HG02981 (cell line): ENCODE measurements at regions not wholly inside any gene's neighbourhood (a gene's known extent, or its start where the extent isn't known, plus 50 kb on each side); places are given as distances from the start of the nearest gene placed in this dataset.

Source experiments
- ATAC-seq: cut with Tn5 transposase; IDR thresholded peaks from one replicate; pipeline ENCODE4 v1.9.1; 2021; ENCODE audit warnings: mild to moderate bottlenecking, moderate library complexity; ENCODE audit not compliant: unreplicated experiment

GRCh38 chr3:88535563-88535962, 385.8 kb downstream of the C3orf38 start:
- ATAC-seq = no peak

- no peak for ATAC-seq
Observed at GRCh38 chr3:88542916-88543315, 393.2 kb downstream of the C3orf38 start.

GRCh38 chr3:88572450-88572849, 422.7 kb downstream of the C3orf38 start:
- no peak for ATAC-seq

- ATAC-seq = no peak
Observed at GRCh38 chr3:88573472-88573871, 423.7 kb downstream of the C3orf38 start.

- no peak for ATAC-seq
Observed at GRCh38 chr3:88574146-88574545, 424.4 kb downstream of the C3orf38 start.

GRCh38 chr3:88584451-88584850, 434.7 kb downstream of the C3orf38 start:
- no peak for ATAC-seq

GRCh38 chr3:88586121-88586640, 436.4 kb downstream of the C3orf38 start:
- no peak for ATAC-seq

GRCh38 chr3:88589138-88589537, 439.4 kb downstream of the C3orf38 start:
- no peak for ATAC-seq

GRCh38 chr3:88595026-88595425, 445.3 kb downstream of the C3orf38 start:
- ATAC-seq = no peak

GRCh38 chr3:88596451-88596850, 446.7 kb downstream of the C3orf38 start:
- ATAC-seq = no peak

- no peak for ATAC-seq
Observed at GRCh38 chr3:88610820-88611219, 461.1 kb downstream of the C3orf38 start.

- no peak for ATAC-seq
Observed at GRCh38 chr3:88611826-88612326, 462.1 kb downstream of the C3orf38 start.

- ATAC-seq = no peak
Observed at GRCh38 chr3:88616413-88616812, 466.7 kb downstream of the C3orf38 start.

GRCh38 chr3:88617283-88617682, 467.5 kb downstream of the C3orf38 start:
- no peak for ATAC-seq

GRCh38 chr3:88618021-88618645, 468.4 kb downstream of the C3orf38 start:
- ATAC-seq = no peak

GRCh38 chr3:88621586-88621985, 471.8 kb downstream of the C3orf38 start:
- no peak for ATAC-seq

GRCh38 chr3:88623709-88624108, 473.9 kb downstream of the C3orf38 start:
- ATAC-seq = no peak

GRCh38 chr3:88626456-88627120, 476.8 kb downstream of the C3orf38 start:
- ATAC-seq = no peak

GRCh38 chr3:88628901-88629300, 478.5 kb upstream of the EPHA3 start:
- ATAC-seq = no peak

- no peak for ATAC-seq
Observed at GRCh38 chr3:88632226-88632625, 475.2 kb upstream of the EPHA3 start.

GRCh38 chr3:88640581-88640980, 466.8 kb upstream of the EPHA3 start:
- no peak for ATAC-seq

GRCh38 chr3:88641033-88641604, 466.3 kb upstream of the EPHA3 start:
- no peak for ATAC-seq
